Bronchial epithelial cell (primary cell): ENCODE measurements at regions not wholly inside any gene's neighbourhood (a gene's known extent, or its start where the extent isn't known, plus 50 kb on each side); places are given as distances from the start of the nearest gene placed in this dataset.

Experiments
- DNase-seq: peaks from one replicate; pipeline ENCODE4 v3.0.0-alpha.2; 2010; ENCODE audit warnings: low read depth
- FAIRE-seq: peaks from 2 replicates; lab custom pipeline; 2011; peaks lifted over from hg19 to GRCh38; lab: Jason Lieb, UNC
- H3K27me3 ChIP-seq: 2 replicates; pipeline ENCODE4 v1.5.1; 2011; ENCODE audit warnings: low read length; ENCODE audit not compliant: control insufficient read depth, insufficient read depth
- H3K36me3 ChIP-seq: 2 replicates; pipeline ENCODE4 v1.5.1; 2011; ENCODE audit warnings: low read length; ENCODE audit not compliant: control insufficient read depth, insufficient read depth
- H3K4me3 ChIP-seq: 2 replicates; pipeline ENCODE4 v1.5.1; 2011; ENCODE audit warnings: mild to moderate bottlenecking, low read depth, low read length, control low read depth
- CTCF ChIP-seq: IDR thresholded peaks from 2 replicates; pipeline ENCODE4 v1.5.1; 2011; ENCODE audit warnings: mild to moderate bottlenecking, moderate library complexity, low read length, control low read depth, inconsistent platforms; ENCODE audit not compliant: insufficient read depth, severe bottlenecking

- no peaks in the 10 kb centered on the region for H3K36me3 ChIP-seq
- DNase-seq (no peak), FAIRE-seq (no peak)
- H3K4me3 ChIP-seq: no peak overlapping the region
- TF ChIP-seq CTCF: no peak
- H3K27me3 ChIP-seq: no peaks in the 10 kb centered on the region
Observed at GRCh38 chr12:75961878-75962277, 69.7 kb downstream of the PHLDA1 start.

GRCh38 chr12:75960954-75961661, 70.5 kb downstream of the PHLDA1 start:
- DNase-seq (no peak), FAIRE-seq (no peak)
- Histone ChIP-seq H3K27me3 (no peaks in the 10 kb centered on the region), H3K36me3 (no peaks in the 10 kb centered on the region), H3K4me3 (no peak overlapping the region)
- no peak for TF ChIP-seq CTCF

GRCh38 chr12:75960086-75960910, 71.3 kb downstream of the PHLDA1 start:
- DNase-seq: no peak
- no peak for TF ChIP-seq CTCF
- no peaks in the 10 kb centered on the region for H3K36me3 ChIP-seq
- no peak overlapping the region for H3K4me3 ChIP-seq
- FAIRE-seq: no peak
- no peaks in the 10 kb centered on the region for H3K27me3 ChIP-seq

- H3K4me3 ChIP-seq: no peak overlapping the region
- no peak for TF ChIP-seq CTCF
- DNase-seq: no peak
- FAIRE-seq: no peak
- no peaks in the 10 kb centered on the region for H3K27me3 ChIP-seq
- no peaks in the 10 kb centered on the region for H3K36me3 ChIP-seq
Observed at GRCh38 chr12:75959506-75959905, 72.1 kb downstream of the PHLDA1 start.

- TF ChIP-seq CTCF: no peak
- Histone ChIP-seq H3K36me3 (no peaks in the 10 kb centered on the region), H3K27me3 (no peaks in the 10 kb centered on the region), H3K4me3 (no peak overlapping the region)
- DNase-seq (no peak), FAIRE-seq (no peak)
Observed at GRCh38 chr12:75959060-75959459, 72.5 kb downstream of the PHLDA1 start.
